ENCODE measurements at regions not wholly inside any gene's neighbourhood (a gene's known extent, or its start where the extent isn't known, plus 50 kb on each side); places are given as distances from the start of the nearest gene placed in this dataset.
A peak's percentile ranks its signal among the peaks of the same experiment; 100 is the strongest.

DNA sequence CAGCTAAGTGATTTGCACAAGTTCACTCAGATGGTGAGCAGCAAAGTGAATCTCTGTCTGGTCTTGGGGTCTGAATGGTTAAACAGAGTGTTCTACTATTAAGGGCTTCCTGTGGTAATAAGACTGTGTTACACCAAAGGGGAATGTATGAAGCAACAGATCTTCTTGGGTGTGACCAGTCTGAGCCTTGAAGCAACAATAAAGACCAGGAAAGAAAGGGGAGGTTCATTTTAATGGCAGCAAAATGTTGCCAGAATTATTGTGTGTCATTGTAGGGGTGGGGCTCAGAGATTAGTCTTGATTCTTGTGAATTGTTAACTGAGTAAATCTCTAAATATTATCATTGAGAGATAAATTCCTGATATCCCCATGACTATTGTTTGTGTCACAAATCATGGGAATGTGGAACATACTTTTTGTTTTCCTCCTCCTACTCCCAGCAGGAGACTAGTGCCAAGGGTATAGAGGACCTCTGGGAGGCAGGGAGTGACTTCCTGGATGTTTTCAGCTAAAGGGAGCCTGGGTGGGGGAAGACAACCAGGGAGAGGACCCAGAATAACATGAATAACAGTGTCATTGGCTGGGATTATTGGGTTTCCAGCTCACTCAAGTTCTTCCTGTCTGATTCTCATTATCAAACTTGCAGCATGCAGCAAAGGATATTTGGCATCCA lies 141.4 kb upstream of the PAK3 start:
- TF ChIP-seq, protein P1, sequence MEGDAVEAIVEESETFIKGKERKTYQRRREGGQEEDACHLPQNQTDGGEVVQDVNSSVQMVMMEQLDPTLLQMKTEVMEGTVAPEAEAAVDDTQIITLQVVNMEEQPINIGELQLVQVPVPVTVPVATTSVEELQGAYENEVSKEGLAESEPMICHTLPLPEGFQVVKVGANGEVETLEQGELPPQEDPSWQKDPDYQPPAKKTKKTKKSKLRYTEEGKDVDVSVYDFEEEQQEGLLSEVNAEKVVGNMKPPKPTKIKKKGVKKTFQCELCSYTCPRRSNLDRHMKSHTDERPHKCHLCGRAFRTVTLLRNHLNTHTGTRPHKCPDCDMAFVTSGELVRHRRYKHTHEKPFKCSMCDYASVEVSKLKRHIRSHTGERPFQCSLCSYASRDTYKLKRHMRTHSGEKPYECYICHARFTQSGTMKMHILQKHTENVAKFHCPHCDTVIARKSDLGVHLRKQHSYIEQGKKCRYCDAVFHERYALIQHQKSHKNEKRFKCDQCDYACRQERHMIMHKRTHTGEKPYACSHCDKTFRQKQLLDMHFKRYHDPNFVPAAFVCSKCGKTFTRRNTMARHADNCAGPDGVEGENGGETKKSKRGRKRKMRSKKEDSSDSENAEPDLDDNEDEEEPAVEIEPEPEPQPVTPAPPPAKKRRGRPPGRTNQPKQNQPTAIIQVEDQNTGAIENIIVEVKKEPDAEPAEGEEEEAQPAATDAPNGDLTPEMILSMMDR (IDR thresholded peaks at IDR 0.05; ENCODE audit: insufficient read depth, low read depth, low read length) = no peak
- peak; percentile 1 for DNase-seq (ENCODE audit: low read depth)
- H3K4me3 ChIP-seq (ENCODE audit: low read depth, low read length) = no peak overlapping the region

DNA sequence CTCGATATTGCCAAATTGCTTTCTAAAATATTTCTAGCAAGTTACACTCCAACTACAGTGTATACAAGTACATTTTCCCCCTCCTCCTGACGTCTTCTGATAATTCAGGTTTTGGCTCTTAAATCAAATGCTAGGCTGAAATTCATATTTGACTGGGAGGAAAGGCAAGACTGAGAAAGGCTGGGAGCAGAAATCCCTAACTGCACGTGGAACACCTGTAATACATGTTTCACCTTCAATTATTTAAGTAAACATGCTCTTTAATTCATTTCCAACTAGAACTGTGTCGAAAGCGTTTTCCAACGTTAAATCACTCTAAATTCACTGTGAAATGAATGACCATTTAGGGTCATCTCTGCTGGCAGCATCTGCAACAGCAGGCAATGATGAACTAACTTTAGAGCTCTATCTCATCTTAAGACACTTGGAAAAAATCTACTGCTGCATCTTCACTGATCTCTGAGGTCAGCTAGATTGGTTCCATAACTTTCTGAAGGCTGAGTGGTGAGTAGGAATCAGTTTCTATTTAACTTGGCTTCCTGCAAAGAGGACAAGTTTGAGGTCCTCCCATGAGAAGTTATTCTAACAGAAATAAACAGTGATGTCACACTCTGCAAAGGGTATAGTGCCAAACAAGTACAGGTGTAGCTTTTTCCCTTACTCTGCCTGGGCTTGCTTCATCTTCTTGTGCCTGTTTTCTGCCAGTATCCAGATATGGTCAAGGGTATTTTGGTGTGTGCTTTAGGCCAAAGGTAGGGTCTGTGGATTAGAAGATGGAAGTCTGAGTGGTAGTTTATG lies 144.3 kb upstream of the PAK3 start:
- TF ChIP-seq, protein P1 (IDR thresholded peaks at IDR 0.05; ENCODE audit: insufficient read depth, low read depth, low read length) = no peak
- DNase-seq (ENCODE audit: low read depth) = no peak
- no peak overlapping the region for H3K4me3 ChIP-seq (ENCODE audit: low read depth, low read length)

DNA sequence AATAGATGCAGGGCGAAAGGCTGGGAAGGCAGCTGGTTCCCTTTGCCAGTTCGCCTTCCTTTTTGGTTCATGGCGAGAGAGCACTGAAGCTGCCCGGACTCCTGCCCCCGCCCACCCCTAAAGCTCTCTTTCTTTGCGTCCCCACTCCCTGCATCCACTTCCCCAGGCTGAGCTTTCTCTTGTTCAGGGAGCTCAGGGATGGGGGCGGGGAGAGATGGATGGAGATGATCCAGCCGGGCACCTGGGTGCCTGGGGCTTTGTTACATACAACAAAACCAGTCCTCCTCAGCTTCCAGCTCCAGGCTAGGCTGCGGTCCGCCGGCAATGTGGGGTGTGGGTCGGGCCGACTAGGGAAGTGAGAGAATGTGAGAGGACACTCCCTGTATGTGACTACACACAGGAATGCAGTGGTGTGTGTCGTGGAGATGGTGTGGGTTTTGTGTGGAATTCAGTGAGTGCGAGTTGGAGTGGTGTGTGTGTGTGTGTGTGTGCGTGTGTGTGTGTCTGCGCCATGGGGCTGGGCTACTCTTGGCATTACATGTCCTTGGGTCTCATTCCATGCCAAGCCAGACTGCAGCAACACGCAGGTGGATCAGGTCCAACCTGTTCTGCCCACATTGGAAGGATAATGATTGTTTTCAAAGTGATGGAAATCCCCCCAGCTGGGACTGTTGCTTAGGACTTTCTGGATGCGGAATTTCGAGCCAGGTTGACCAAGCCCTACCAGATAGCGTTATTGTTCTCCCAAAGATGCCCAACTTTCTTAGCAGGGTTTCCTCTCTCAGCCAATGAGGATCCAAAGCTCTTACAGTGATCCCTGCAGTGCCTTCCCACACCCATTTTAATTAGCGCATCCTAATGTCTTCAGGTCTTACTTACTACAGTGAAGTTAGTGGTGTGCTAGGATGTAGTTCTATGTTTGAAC lies 149.4 kb upstream of the CHRDL1 start:
- TF ChIP-seq, protein P1 (IDR thresholded peaks at IDR 0.05; ENCODE audit: insufficient read depth, low read depth, low read length) = no peak
- DNase-seq (ENCODE audit: low read depth) = no peak
- H3K4me3 ChIP-seq (ENCODE audit: low read depth, low read length) = no peak overlapping the region

DNA sequence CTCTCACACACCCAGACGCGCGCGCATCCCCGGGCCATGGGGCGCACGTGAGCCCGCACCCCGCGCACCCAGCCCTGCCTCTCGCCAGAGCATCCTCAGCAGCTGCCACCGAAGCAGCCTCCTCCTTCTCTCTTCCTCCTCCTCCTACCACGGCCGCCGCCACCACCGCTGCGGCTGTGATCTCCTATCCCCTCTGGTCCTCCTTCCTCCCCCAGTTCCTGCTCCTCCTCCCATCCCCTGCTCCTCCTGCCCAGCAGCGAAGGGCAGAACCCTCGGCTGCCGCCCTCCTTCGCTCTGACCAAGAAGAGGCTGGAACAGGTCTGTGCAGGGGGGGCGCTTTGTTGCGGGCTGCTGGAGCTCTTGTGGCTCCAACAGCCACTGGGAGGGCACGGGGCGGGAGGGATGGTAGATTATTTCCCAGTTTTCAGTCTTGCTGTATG lies 148.7 kb upstream of the CHRDL1 start:
- no peak for DNase-seq (ENCODE audit: low read depth)
- peak overlapping the region; percentile 21 for H3K4me3 ChIP-seq (ENCODE audit: low read depth, low read length)
- TF ChIP-seq, protein P1 (IDR thresholded peaks at IDR 0.05; ENCODE audit: insufficient read depth, low read depth, low read length) = no peak

DNA sequence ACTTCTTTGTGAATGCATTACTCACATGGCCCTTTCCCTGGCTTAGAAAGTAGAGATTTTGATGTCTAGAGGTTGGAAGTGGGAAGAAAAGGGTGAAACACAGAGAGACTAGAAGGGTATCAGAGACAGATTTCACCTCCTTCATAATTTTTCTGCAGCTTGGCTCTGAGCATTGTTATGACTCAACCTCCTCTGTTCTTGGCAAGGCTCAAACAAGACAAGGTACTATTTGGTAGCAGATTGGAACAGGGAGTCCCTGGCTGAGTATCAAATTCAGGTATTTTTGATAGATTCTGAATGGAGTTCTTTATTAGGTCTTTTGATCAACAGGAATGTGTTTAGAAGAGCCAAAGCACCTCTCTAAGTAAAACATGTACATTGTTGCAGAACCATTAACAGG lies 146.3 kb upstream of the CHRDL1 start:
- TF ChIP-seq, protein P1 (IDR thresholded peaks at IDR 0.05; ENCODE audit: insufficient read depth, low read depth, low read length) = no peak
- H3K4me3 ChIP-seq (ENCODE audit: low read depth, low read length) = no peak overlapping the region
- no peak for DNase-seq (ENCODE audit: low read depth)

DNA sequence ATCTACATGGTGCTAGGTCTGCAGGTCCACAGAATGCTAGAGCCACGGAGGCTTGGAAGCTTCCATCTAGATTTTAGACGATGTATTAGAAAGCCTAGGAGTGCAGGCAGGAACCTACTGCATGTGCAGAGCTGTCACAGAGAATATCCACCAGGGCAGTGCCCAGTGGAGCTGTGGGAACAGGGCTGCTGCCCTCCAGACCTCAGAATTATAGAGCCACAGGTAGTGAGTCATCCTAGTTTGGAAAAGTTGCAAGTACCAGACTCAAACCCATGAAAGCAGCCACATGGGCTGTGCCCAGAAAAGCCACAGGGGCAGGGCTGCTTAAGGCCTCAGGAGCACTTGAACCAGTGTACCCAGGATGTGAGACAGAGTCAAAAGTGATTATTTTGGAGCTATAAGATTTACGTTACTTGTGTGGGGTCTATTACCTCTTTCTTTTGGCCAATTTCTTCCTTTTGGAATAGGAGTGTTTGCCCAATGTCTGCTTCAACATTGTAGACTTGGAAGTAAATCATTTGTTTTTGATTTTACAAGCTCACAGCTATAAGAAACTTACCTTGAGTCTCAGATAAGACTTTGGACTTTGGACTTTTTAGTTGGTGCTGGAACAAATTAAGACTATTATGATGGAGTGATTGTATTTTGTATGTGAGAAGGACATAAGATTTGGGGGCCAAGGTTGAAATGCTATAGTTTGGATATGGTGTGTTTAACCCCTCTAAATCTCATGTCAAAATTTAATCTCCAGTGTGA lies 143.5 kb upstream of the CHRDL1 start:
- H3K4me3 ChIP-seq (ENCODE audit: low read depth, low read length) = no peak overlapping the region
- DNase-seq (ENCODE audit: low read depth) = no peak
- TF ChIP-seq, protein P1 (IDR thresholded peaks at IDR 0.05; ENCODE audit: insufficient read depth, low read depth, low read length) = no peak

Measured in fibroblast of villous mesenchyme (primary cell).